H9 (cell line): ENCODE measurements at regions not wholly inside any gene's neighbourhood (a gene's known extent, or its start where the extent isn't known, plus 50 kb on each side); places are given as distances from the start of the nearest gene placed in this dataset.

Experiments
- DNase-seq: peaks from one replicate; pipeline ENCODE4 v3.0.0-alpha.2; 2017
- H2AFZ ChIP-seq: one replicate; pipeline ENCODE4 v1.6.1; 2013; ENCODE audit warnings: mild to moderate bottlenecking, low read length, control low read depth, moderate library complexity
- H2AK5ac ChIP-seq: 2 replicates; pipeline ENCODE4 v1.6.1; 2013; ENCODE audit warnings: low read length, control low read depth, mixed read lengths; ENCODE audit not compliant: insufficient read length
- H2BK120ac ChIP-seq: one replicate; pipeline ENCODE4 v1.6.1; 2013; ENCODE audit warnings: low read depth, mild to moderate bottlenecking, low read length, control low read depth, inconsistent platforms; ENCODE audit not compliant: poor library complexity, severe bottlenecking
- H2BK12ac ChIP-seq: 2 replicates; pipeline ENCODE4 v1.6.1; 2013; ENCODE audit warnings: low read length, control low read depth, mixed read lengths, low read depth; ENCODE audit not compliant: insufficient read length
- H2BK15ac ChIP-seq: 2 replicates; pipeline ENCODE4 v1.6.1; 2013; ENCODE audit warnings: low read depth, low read length, control low read depth
- H2BK20ac ChIP-seq: one replicate; pipeline ENCODE4 v1.6.1; 2013; ENCODE audit warnings: low read depth, mild to moderate bottlenecking, low read length, control low read depth, inconsistent platforms; ENCODE audit not compliant: poor library complexity, severe bottlenecking
- H2BK5ac ChIP-seq: 2 replicates; pipeline ENCODE4 v1.6.1; 2013; ENCODE audit warnings: low read length, control low read depth, mixed read lengths; ENCODE audit not compliant: insufficient read length
- H3K14ac ChIP-seq: 2 replicates; pipeline ENCODE4 v1.6.1; 2013; ENCODE audit warnings: low read length, control low read depth; ENCODE audit not compliant: insufficient read depth
- H3K18ac ChIP-seq: 2 replicates; pipeline ENCODE4 v1.6.1; 2013; ENCODE audit warnings: low read depth, mild to moderate bottlenecking, mixed read lengths, low read length, control low read depth; ENCODE audit not compliant: insufficient read length
- H3K23ac ChIP-seq: 2 replicates; pipeline ENCODE4 v1.6.1; 2013; ENCODE audit warnings: low read length, control low read depth, mixed read lengths, low read depth; ENCODE audit not compliant: insufficient read length
- H3K23me2 ChIP-seq: 2 replicates; pipeline ENCODE4 v1.6.1; 2013; ENCODE audit warnings: low read depth, mild to moderate bottlenecking, mixed read lengths, low read length, control low read depth; ENCODE audit not compliant: insufficient read length, poor library complexity, severe bottlenecking
- H3K27ac ChIP-seq: 2 replicates; pipeline ENCODE4 v1.5.1; 2013; ENCODE audit warnings: low read length, control low read depth, mixed read lengths, low read depth; ENCODE audit not compliant: insufficient read length
- H3K27me3 ChIP-seq: 2 replicates; pipeline ENCODE4 v1.6.1; 2013; ENCODE audit warnings: low read length, control low read depth, inconsistent platforms; ENCODE audit not compliant: insufficient read depth
- H3K4ac ChIP-seq: 2 replicates; pipeline ENCODE4 v1.6.1; 2013; ENCODE audit warnings: low read depth, mild to moderate bottlenecking, control low read depth, inconsistent platforms, low read length, moderate library complexity
- H3K4me1 ChIP-seq: 2 replicates; pipeline ENCODE4 v1.6.1; 2013; ENCODE audit warnings: low read length, control low read depth, inconsistent platforms; ENCODE audit not compliant: insufficient read depth
- H3K4me2 ChIP-seq: 2 replicates; pipeline ENCODE4 v1.6.1; 2013; ENCODE audit warnings: low read length, control low read depth, mixed read lengths; ENCODE audit not compliant: insufficient read length, insufficient read depth
- H3K56ac ChIP-seq: 2 replicates; pipeline ENCODE4 v1.6.1; 2013; ENCODE audit warnings: low read depth, mild to moderate bottlenecking, mixed read lengths, low read length, control low read depth; ENCODE audit not compliant: insufficient read length
- H3K79me1 ChIP-seq: 2 replicates; pipeline ENCODE4 v1.6.1; 2013; ENCODE audit warnings: low read depth, mild to moderate bottlenecking, moderate library complexity, low read length, control low read depth, inconsistent platforms; ENCODE audit not compliant: insufficient read depth, poor library complexity, severe bottlenecking
- H3K79me2 ChIP-seq: 2 replicates; pipeline ENCODE4 v1.6.1; 2013; ENCODE audit warnings: low read length, control low read depth, inconsistent platforms; ENCODE audit not compliant: insufficient read depth
- H3K9ac ChIP-seq: 2 replicates; pipeline ENCODE4 v1.6.1; 2013; ENCODE audit warnings: low read length, control low read depth, mixed read lengths; ENCODE audit not compliant: insufficient read length; ENCODE audit errors: extremely low read depth
- H3K9me3 ChIP-seq: one replicate; pipeline ENCODE4 v1.6.1; 2013; ENCODE audit warnings: low read depth, low read length, inconsistent platforms; ENCODE audit not compliant: control insufficient read depth
- H3T11ph ChIP-seq: one replicate; pipeline ENCODE4 v1.6.1; 2013; ENCODE audit warnings: mild to moderate bottlenecking, low read length, control low read depth, inconsistent platforms
- H4K20me1 ChIP-seq: one replicate; pipeline ENCODE4 v1.6.1; 2013; ENCODE audit not compliant: control insufficient read depth, insufficient read length, insufficient read depth
- H4K5ac ChIP-seq: 2 replicates; pipeline ENCODE4 v1.6.1; 2013; ENCODE audit warnings: low read depth, mild to moderate bottlenecking, mixed read lengths, low read length, control low read depth; ENCODE audit not compliant: insufficient read length
- H4K8ac ChIP-seq: replicated peaks from 2 replicates; pipeline ENCODE4 v1.6.1; 2013; ENCODE audit warnings: low read length, control low read depth, mixed read lengths, low read depth; ENCODE audit not compliant: insufficient read length
- H4K91ac ChIP-seq: 2 replicates; pipeline ENCODE4 v1.6.1; 2013; ENCODE audit warnings: low read depth, mild to moderate bottlenecking, moderate library complexity, mixed read lengths, low read length, control low read depth; ENCODE audit not compliant: insufficient read length
- H3K27ac Mint-ChIP-seq, 3 experiments: 2 replicates in 2 of 3; 3 replicates in 1 of 3; pipeline ENCODE4 v1.8.0; 2020 to 2021; ENCODE audit warnings: mixed read lengths in 3 of 3, mild to moderate bottlenecking in 1 of 3, moderate library complexity in 1 of 3
- H3K27me3 Mint-ChIP-seq: 2 replicates; pipeline ENCODE4 v1.8.0; 2021; ENCODE audit warnings: low read depth, mild to moderate bottlenecking, moderate library complexity, mixed read lengths
- H3K36me3 Mint-ChIP-seq, 3 experiments: 2 replicates in 2 of 3; 3 replicates in 1 of 3; pipeline ENCODE4 v1.8.0; 2020 to 2021; ENCODE audit warnings: low read depth in 3 of 3, mixed read lengths in 3 of 3; ENCODE audit not compliant: insufficient read depth in 1 of 3
- H3K4me1 Mint-ChIP-seq, 2 experiments: 2 replicates each; pipeline ENCODE4 v1.8.0; 2020; ENCODE audit warnings: mixed read lengths in 2 of 2
- H3K4me3 Mint-ChIP-seq, 2 experiments: 2 replicates in 1 of 2; 3 replicates in 1 of 2; pipeline ENCODE4 v1.8.0; 2020 to 2021; ENCODE audit warnings: mild to moderate bottlenecking in 2 of 2, mixed read lengths in 2 of 2, moderate library complexity in 1 of 2
- H3K9me3 Mint-ChIP-seq, 2 experiments: 2 replicates in 1 of 2; 3 replicates in 1 of 2; pipeline ENCODE4 v1.8.0; 2020; ENCODE audit warnings: mild to moderate bottlenecking in 2 of 2, mixed read lengths in 2 of 2, moderate library complexity in 1 of 2
- CTCF ChIP-seq: fragments of 200-600 bp; sonication (generic); conservative IDR thresholded peaks from 3 replicates; pipeline ENCODE4 v1.8.0; 2021; ENCODE audit warnings: antibody characterized with exemption, mild to moderate bottlenecking
- WGBS: extraction: QIAGEN DNeasy Blood & Tissue Kit; methylation state at CpG from one replicate; pipeline ENCODE4 v1.1.7; 2013; ENCODE audit warnings: missing lambda C conversion rate, low lambda C conversion rate, mixed read lengths; ENCODE audit not compliant: insufficient read length; ENCODE audit errors: extremely low coverage; 5-methylcytosine and 5-hydroxymethylcytosine counted together

- Histone ChIP-seq H3K9me3 (no peaks in the 10 kb centered on the region), H3K9ac (no peak overlapping the region), H3K79me2 (no peaks in the 10 kb centered on the region), H3K27ac (no peak overlapping the region), H3K14ac (no peak overlapping the region), H2AK5ac (no peak overlapping the region), H2BK20ac (no peak overlapping the region), H4K91ac (no peak overlapping the region), H3K56ac (no peak overlapping the region), H3K4me2 (no peak overlapping the region), H2BK120ac (no peak overlapping the region), H3K4ac (no peak overlapping the region), H3K23me2 (no peaks in the 10 kb centered on the region), H3T11ph (no peak overlapping the region), H2BK5ac (no peak overlapping the region), H4K5ac (no peak overlapping the region), H3K79me1 (no peaks in the 10 kb centered on the region), H4K20me1 (no peaks in the 10 kb centered on the region), H4K8ac (no peak overlapping the region), H3K4me1 (no peaks in the 10 kb centered on the region), H2BK12ac (no peak overlapping the region), H2BK15ac (no peak overlapping the region), H3K23ac (no peak overlapping the region), H2AFZ (no peak overlapping the region), H3K27me3 (no peaks in the 10 kb centered on the region), H3K18ac (no peak overlapping the region)
- H3K9me3 Mint-ChIP-seq = peaks cover 8 to 17% of the 10 kb centered on the region in 2 experiments
- TF ChIP-seq CTCF = no peak
- H3K27me3 Mint-ChIP-seq = peaks cover 8% of the 10 kb centered on the region
- no peak overlapping the region for H3K27ac Mint-ChIP-seq
- peaks cover 5 to 17% (median 5%) of the 10 kb centered on the region in 3 experiments for H3K36me3 Mint-ChIP-seq
- no peaks in the 10 kb centered on the region for H3K4me1 Mint-ChIP-seq
- WGBS = no CpG with 5 or more reads among the region's 4 CpGs
- H3K4me3 Mint-ChIP-seq = no peak overlapping the region
- no peak for DNase-seq
Observed at GRCh38 chr20:48447456-48447855, 380.3 kb downstream of the PREX1 start.
